ENCODE measurements at regions not wholly inside any gene's neighbourhood (a gene's known extent, or its start where the extent isn't known, plus 50 kb on each side); places are given as distances from the start of the nearest gene placed in this dataset.
A peak's percentile ranks its signal among the peaks of the same experiment; 100 is the strongest.
"Not testable (repeated sequence)": the region's sequence is repeated elsewhere in the genome, so short reads cannot be mapped to it uniquely, and the experiment has no call there.

GRCh38 chr3:64783200-64783599 is 95.4 kb upstream of the ADAMTS9 start:
- Mint-ChIP-seq H3K27ac (no peak overlapping the region), H3K9me3 (peaks cover 46% of the 10 kb centered on the region), H3K4me1 (no peaks in the 10 kb centered on the region), H3K36me3 (ENCODE audit: low read depth) (peaks cover 25% of the 10 kb centered on the region), H3K4me3 (no peak overlapping the region), H3K27me3 (ENCODE audit: low read depth) (no peaks in the 10 kb centered on the region)
- TF ChIP-seq, protein P1, sequence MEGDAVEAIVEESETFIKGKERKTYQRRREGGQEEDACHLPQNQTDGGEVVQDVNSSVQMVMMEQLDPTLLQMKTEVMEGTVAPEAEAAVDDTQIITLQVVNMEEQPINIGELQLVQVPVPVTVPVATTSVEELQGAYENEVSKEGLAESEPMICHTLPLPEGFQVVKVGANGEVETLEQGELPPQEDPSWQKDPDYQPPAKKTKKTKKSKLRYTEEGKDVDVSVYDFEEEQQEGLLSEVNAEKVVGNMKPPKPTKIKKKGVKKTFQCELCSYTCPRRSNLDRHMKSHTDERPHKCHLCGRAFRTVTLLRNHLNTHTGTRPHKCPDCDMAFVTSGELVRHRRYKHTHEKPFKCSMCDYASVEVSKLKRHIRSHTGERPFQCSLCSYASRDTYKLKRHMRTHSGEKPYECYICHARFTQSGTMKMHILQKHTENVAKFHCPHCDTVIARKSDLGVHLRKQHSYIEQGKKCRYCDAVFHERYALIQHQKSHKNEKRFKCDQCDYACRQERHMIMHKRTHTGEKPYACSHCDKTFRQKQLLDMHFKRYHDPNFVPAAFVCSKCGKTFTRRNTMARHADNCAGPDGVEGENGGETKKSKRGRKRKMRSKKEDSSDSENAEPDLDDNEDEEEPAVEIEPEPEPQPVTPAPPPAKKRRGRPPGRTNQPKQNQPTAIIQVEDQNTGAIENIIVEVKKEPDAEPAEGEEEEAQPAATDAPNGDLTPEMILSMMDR (IDR thresholded peaks at IDR 0.05; ENCODE audit: unreplicated experiment in 3 of 3), result no peak

- H3K4me3 Mint-ChIP-seq; H3K27ac Mint-ChIP-seq; H3K27me3 Mint-ChIP-seq (ENCODE audit: low read depth); H3K4me1 Mint-ChIP-seq: not testable (repeated sequence)
- H3K36me3 Mint-ChIP-seq (ENCODE audit: low read depth), result peaks cover 35% of the 10 kb centered on the region
- peaks cover 53% of the 10 kb centered on the region for H3K9me3 Mint-ChIP-seq
Observed at GRCh38 chr3:64780923-64781322, 93.1 kb upstream of the ADAMTS9 start.

- no peaks in the 10 kb centered on the region for H3K4me1 Mint-ChIP-seq
- peaks cover 13% of the 10 kb centered on the region for H3K36me3 Mint-ChIP-seq (ENCODE audit: low read depth)
- TF ChIP-seq, protein P1 (IDR thresholded peaks at IDR 0.05; ENCODE audit: unreplicated experiment in 3 of 3), result no peak
- H3K27ac Mint-ChIP-seq, result no peak overlapping the region
- no peak overlapping the region for H3K4me3 Mint-ChIP-seq
- peaks cover 13% of the 10 kb centered on the region for H3K9me3 Mint-ChIP-seq
- no peaks in the 10 kb centered on the region for H3K27me3 Mint-ChIP-seq (ENCODE audit: low read depth)
Observed at GRCh38 chr3:64773137-64773536, 85.3 kb upstream of the ADAMTS9 start.

DNA sequence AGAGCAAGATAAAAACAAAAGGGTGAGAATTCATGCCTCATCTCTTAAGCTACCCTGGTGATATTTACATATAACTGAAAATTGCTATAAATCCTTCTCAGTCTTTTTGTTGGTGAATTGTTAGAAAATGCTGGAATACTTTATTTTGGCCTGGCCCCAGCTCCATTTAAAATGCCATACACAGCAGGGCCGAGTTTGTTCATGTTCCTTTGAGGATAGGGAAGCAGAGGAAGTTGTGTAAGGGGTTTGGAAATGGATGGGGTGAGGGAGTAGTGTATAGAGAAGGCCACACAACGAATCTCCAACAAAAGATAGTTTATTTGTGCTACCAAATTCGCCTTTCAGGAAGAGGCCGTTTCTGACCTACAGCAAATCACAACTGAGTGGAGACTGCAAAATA is 78.6 kb upstream of the ADAMTS9 start:
- no peak overlapping the region for H3K4me3 Mint-ChIP-seq

GRCh38 chr3:64765947-64766346 is 78.1 kb upstream of the ADAMTS9 start:
- Mint-ChIP-seq H3K4me1 (peaks cover 14% of the 10 kb centered on the region), H3K36me3 (ENCODE audit: low read depth) (peaks cover 4% of the 10 kb centered on the region), H3K9me3 (no peaks in the 10 kb centered on the region), H3K27ac (peak overlapping the region in 2 of 3 experiments; percentile 9 to 48), H3K27me3 (ENCODE audit: low read depth) (no peaks in the 10 kb centered on the region), H3K4me3 (no peak overlapping the region)
- TF ChIP-seq, protein P1 (IDR thresholded peaks at IDR 0.05; ENCODE audit: unreplicated experiment in 3 of 3), result no peak

More for the DNA sequence above, 78.6 kb upstream of the ADAMTS9 start:
- TF ChIP-seq, protein P1 (IDR thresholded peaks at IDR 0.05; ENCODE audit: unreplicated experiment in 3 of 3), result no peak
- no peaks in the 10 kb centered on the region for H3K27me3 Mint-ChIP-seq (ENCODE audit: low read depth)
- peaks cover 4% of the 10 kb centered on the region for H3K36me3 Mint-ChIP-seq (ENCODE audit: low read depth)
- peak overlapping the region; percentile 9 to 48 (median 40) for H3K27ac Mint-ChIP-seq
- H3K4me1 Mint-ChIP-seq, result peaks cover 13% of the 10 kb centered on the region
- no peaks in the 10 kb centered on the region for H3K9me3 Mint-ChIP-seq

- no peak overlapping the region for H3K27ac Mint-ChIP-seq
- H3K4me1 Mint-ChIP-seq, result peaks cover 14% of the 10 kb centered on the region
- peaks cover 4% of the 10 kb centered on the region for H3K36me3 Mint-ChIP-seq (ENCODE audit: low read depth)
- H3K27me3 Mint-ChIP-seq (ENCODE audit: low read depth), result no peaks in the 10 kb centered on the region
- H3K4me3 Mint-ChIP-seq, result no peak overlapping the region
- TF ChIP-seq, protein P1 (IDR thresholded peaks at IDR 0.05; ENCODE audit: unreplicated experiment in 3 of 3), result no peak
- no peaks in the 10 kb centered on the region for H3K9me3 Mint-ChIP-seq
Observed at GRCh38 chr3:64764386-64764929, 76.7 kb upstream of the ADAMTS9 start.

All from nephron (organoid).